HEK293T (cell line): ENCODE measurements at regions not wholly inside any gene's neighbourhood (a gene's known extent, or its start where the extent isn't known, plus 50 kb on each side); places are given as distances from the start of the nearest gene placed in this dataset.

Experiments
- BHLHE40 ChIP-seq: fragments of 450-650 bp; IDR thresholded peaks from 2 replicates; pipeline ENCODE4 v1.6.1; 2016; ENCODE audit warnings: mild to moderate bottlenecking, moderate library complexity, borderline replicate concordance
- CTBP1 ChIP-seq: fragments of 450-650 bp; IDR thresholded peaks from 2 replicates; pipeline ENCODE4 v1.6.1; 2016; ENCODE audit warnings: borderline replicate concordance
- ELF4 ChIP-seq: fragments of 450-650 bp; IDR thresholded peaks from 2 replicates; pipeline ENCODE4 v1.6.1; 2017; ENCODE audit warnings: antibody characterized with exemption
- FOXA1 ChIP-seq: fragments of 450-650 bp; IDR thresholded peaks from 2 replicates; pipeline ENCODE4 v1.6.1; 2016; ENCODE audit warnings: mild to moderate bottlenecking
- FOXK2 ChIP-seq: fragments of 450-650 bp; IDR thresholded peaks from 2 replicates; pipeline ENCODE4 v1.6.1; 2016; ENCODE audit warnings: mild to moderate bottlenecking
- FOXM1 ChIP-seq: fragments of 450-650 bp; IDR thresholded peaks from 2 replicates; pipeline ENCODE4 v1.6.1; 2017; ENCODE audit warnings: mild to moderate bottlenecking, borderline replicate concordance
- HDGF ChIP-seq: fragments of 450-650 bp; IDR thresholded peaks from 2 replicates; pipeline ENCODE4 v1.6.1; 2017; ENCODE audit warnings: antibody characterized with exemption, borderline replicate concordance
- NFRKB ChIP-seq: fragments of 450-650 bp; IDR thresholded peaks from 2 replicates; pipeline ENCODE4 v1.6.1; 2016; ENCODE audit warnings: mild to moderate bottlenecking, moderate library complexity
- PKNOX1 ChIP-seq: fragments of 450-650 bp; IDR thresholded peaks from 2 replicates; pipeline ENCODE4 v1.6.1; 2016
- SP1 ChIP-seq: fragments of 450-650 bp; IDR thresholded peaks from 2 replicates; pipeline ENCODE4 v1.6.1; 2017
- TARDBP ChIP-seq: fragments of 450-650 bp; IDR thresholded peaks from 2 replicates; pipeline ENCODE4 v1.6.1; 2016
- ZNF384 ChIP-seq: fragments of 450-650 bp; IDR thresholded peaks from 2 replicates; pipeline ENCODE4 v1.6.1; 2016

- TF ChIP-seq ELF4 = no peak
- TF ChIP-seq TARDBP = no peak
- no peak for TF ChIP-seq FOXK2
- no peak for TF ChIP-seq SP1
- TF ChIP-seq FOXA1 = no peak
- no peak for TF ChIP-seq FOXM1
- no peak for TF ChIP-seq PKNOX1
- TF ChIP-seq HDGF = no peak
- no peak for TF ChIP-seq BHLHE40
- no peak for TF ChIP-seq NFRKB
- no peak for TF ChIP-seq ZNF384
- no peak for TF ChIP-seq CTBP1
These were observed 676.3 kb upstream of the CCDC54 start for GRCh38 chr3:106700981-106701380.
